ENCODE measurements at regions not wholly inside any gene's neighbourhood (a gene's known extent, or its start where the extent isn't known, plus 50 kb on each side); places are given as distances from the start of the nearest gene placed in this dataset.

GRCh38 chr10:52526251-52526823 is 212.3 kb downstream of the DKK1 start:
- no peak for TF ChIP-seq CTCF (conservative IDR thresholded peaks at IDR 0.05 in 1 of 2, IDR thresholded peaks at IDR 0.05 in 1 of 2; ENCODE audit: extremely low read depth in 1 of 2, insufficient read depth in 1 of 2, low read depth in 1 of 2, low read length in 2 of 2)
- TF ChIP-seq EZH2 (IDR thresholded peaks at IDR 0.05; ENCODE audit: borderline replicate concordance, low read length), result no peak
